ENCODE measurements at regions not wholly inside any gene's neighbourhood (a gene's known extent, or its start where the extent isn't known, plus 50 kb on each side); places are given as distances from the start of the nearest gene placed in this dataset.

DNA sequence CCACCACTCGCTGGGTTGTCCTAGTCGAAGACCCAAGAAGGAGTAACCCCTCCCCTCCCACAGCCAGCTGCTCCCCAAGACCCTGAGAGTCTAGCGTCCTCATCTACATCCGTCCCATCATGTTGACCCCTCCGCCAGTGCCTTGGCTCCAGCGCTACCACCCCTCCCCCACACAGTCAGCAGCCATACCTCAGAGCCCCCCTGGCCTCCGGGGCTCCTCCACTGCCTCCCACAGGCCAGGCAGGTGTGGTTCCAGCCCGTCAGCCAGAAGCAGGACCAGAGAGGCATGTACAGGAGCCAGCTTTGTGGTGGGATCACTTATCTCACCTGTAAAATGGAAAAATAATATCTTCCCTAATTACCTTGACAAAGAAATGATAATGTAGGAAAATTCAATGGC is 51.5 kb upstream of the PHF21B start:
- in situ Hi-C loops (cut with MboI; ENCODE audit: low sequenced_read_pairs) = no loop called here
- Histone ChIP-seq H3K4me3 (no peak overlapping the region), H3K9me3 (no peaks in the 10 kb centered on the region), H3K36me3 (replicated peaks) (no peaks in the 10 kb centered on the region), H3K27me3 (ENCODE audit: low read depth) (peaks cover 1% of the 10 kb centered on the region; the same call in 1 of the 2 replicates), H3K4me1 (no peaks in the 10 kb centered on the region)
- DNase-seq (ENCODE audit: low spot score in 2 of 2) = no peak

DNA sequence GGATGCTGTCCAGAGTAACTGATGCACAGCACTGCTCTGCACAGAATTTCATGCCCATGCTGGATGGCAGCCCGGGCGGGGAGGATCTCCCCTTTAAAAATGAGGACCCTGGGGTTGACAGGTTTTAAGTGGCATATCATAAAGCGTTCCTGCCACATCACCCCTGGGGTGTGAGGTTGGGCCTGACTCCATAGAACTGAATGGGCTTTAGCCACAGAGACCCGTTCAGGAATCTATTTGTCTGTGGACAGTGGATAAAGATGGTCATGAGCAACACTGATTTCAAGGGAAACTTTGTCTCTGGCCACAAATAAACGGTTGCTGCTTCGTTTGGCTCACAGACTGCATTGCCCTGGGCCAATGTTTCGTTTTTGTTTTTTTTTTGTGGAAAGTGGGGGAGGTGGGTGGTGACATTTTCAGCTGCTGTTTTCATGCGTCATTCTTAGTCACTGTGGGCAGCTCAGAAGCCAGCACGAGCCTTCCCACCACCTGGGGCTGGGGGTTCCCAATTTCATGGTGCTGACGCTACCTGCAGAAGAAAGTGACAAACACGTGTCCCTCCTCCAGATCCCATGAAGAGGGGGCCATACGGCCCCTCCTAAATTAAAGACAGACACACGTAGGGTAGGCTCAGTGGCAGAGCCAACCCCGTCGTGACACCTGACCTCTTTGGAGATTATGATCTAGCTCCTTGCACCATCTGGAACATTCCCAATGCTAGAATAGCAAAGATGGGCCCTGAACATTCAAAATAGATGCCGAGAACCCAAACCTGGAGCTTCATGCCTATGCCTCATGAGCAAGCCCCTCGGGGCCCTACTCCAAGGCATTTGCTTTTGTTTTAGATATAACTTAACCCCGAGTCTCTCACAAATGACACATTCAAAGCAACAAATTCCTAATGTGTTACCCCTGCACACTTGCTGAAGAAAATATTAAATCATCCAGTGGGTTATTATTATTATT is 54.8 kb upstream of the PHF21B start:
- Histone ChIP-seq H3K9me3 (no peaks in the 10 kb centered on the region), H3K4me1 (no peaks in the 10 kb centered on the region), H3K36me3 (replicated peaks) (no peaks in the 10 kb centered on the region), H3K27me3 (ENCODE audit: low read depth) (peaks cover 3% of the 10 kb centered on the region; the same call in 1 of the 2 replicates), H3K4me3 (no peak overlapping the region)
- DNase-seq (ENCODE audit: low spot score in 2 of 2) = no peak
- in situ Hi-C loops (cut with MboI; ENCODE audit: low sequenced_read_pairs) = no loop called here

DNA sequence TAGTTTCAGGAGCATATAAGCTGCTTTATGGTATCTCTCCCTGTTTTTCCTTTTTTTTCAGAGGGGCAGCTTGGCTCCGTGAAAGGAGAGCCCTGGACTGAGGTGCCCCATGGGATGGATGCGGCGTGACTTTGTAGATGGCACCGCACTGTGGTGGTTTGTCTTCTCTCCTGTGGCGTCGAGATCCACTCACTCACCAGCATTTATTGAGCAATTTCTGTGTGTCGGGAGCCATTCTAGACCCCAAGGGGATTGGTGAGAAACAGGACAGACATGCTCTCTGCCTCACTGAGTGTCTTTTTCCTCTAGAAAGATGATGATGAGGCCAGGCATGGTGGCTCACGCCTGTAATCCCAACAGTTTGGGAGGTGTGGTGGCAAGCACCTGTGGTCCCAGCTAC is 55.9 kb upstream of the PHF21B start:
- no peak for DNase-seq (ENCODE audit: low spot score in 2 of 2)
- Histone ChIP-seq H3K4me1 (no peaks in the 10 kb centered on the region), H3K27me3 (ENCODE audit: low read depth) (peaks cover 3% of the 10 kb centered on the region; the same call in 1 of the 2 replicates), H3K4me3 (no peak overlapping the region), H3K36me3 (replicated peaks) (no peaks in the 10 kb centered on the region), H3K9me3 (no peaks in the 10 kb centered on the region)
- in situ Hi-C loops (cut with MboI; ENCODE audit: low sequenced_read_pairs) = no loop called here

DNA sequence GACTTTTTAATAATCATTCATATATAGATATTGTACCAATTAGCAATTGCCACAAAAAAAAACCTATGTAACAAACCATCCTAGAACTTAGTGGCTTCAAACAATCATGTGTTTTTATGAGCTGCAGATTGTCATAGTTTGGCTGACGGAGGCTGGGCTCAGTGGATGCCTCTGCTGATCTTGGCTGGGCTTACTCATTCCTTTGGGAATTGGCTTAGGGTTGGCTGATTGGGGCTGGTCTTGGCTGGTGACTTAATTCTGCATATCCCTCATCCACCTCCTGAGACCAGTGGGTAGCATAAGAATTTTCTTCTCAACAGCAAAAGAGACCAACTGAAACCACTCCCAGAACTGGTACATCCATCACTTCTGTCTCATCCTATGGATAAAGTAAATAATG is 57.9 kb upstream of the PHF21B start:
- H3K36me3 ChIP-seq (replicated peaks) = no peaks in the 10 kb centered on the region
- no peaks in the 10 kb centered on the region for H3K9me3 ChIP-seq
- DNase-seq (ENCODE audit: low spot score in 2 of 2) = no peak
- H3K27me3 ChIP-seq (ENCODE audit: low read depth) = peaks cover 3% of the 10 kb centered on the region; the same call in 1 of the 2 replicates
- in situ Hi-C loops (cut with MboI; ENCODE audit: low sequenced_read_pairs) = no loop called here
- H3K4me3 ChIP-seq = no peak overlapping the region
- no peaks in the 10 kb centered on the region for H3K4me1 ChIP-seq

DNA sequence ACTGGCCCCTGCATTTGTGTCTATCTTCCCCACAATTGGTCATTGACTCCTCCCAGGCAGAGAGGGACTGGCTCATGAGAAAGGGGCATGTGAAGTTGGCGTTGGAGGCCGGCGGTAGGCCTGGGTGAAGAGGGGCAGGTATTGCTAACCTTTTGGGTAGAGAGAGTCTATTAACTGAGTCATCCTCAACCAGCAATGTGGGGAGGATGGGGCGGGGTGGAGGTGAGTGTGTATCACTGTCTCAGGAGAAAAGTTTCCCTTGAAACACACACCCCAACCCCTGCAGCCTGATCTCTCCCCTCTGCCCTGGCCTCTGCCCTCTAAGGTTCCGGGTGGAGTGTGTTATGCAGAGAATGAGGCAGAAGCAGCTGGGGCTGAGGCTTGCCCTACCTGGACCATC is 60.1 kb upstream of the PHF21B start:
- Histone ChIP-seq H3K4me1 (no peaks in the 10 kb centered on the region), H3K36me3 (replicated peaks) (no peaks in the 10 kb centered on the region), H3K27me3 (ENCODE audit: low read depth) (peaks cover 3% of the 10 kb centered on the region; the same call in 1 of the 2 replicates), H3K4me3 (no peak overlapping the region), H3K9me3 (no peaks in the 10 kb centered on the region)
- in situ Hi-C loops (cut with MboI; ENCODE audit: low sequenced_read_pairs) = no loop called here
- DNase-seq (ENCODE audit: low spot score in 2 of 2) = no peak

DNA sequence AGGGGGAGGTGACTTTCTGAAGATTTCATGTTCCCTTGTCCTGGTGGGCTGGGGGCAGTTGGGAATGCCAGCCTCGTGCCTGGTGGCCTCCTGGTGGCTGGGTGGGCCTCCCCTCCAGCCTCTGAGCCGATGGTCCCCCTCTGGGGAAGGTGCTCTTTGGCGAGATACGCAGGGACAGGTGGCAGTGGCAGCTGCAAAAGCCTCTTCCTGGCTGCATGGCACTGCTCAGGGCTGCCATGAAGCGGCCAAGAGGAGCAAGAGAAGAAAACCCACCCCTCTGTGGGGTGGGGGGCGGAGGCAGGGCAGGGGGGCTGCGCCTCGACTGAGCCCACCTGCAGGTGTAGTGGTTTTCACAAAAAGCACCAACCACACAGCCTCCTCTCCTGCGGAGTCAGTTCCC is 61.8 kb upstream of the PHF21B start:
- Histone ChIP-seq H3K27me3 (ENCODE audit: low read depth) (no peaks in the 10 kb centered on the region), H3K9me3 (no peaks in the 10 kb centered on the region), H3K4me3 (no peak overlapping the region), H3K4me1 (no peaks in the 10 kb centered on the region), H3K36me3 (replicated peaks) (no peaks in the 10 kb centered on the region)
- in situ Hi-C loops (cut with MboI; ENCODE audit: low sequenced_read_pairs) = no loop called here
- DNase-seq (ENCODE audit: low spot score in 2 of 2) = no peak

DNA sequence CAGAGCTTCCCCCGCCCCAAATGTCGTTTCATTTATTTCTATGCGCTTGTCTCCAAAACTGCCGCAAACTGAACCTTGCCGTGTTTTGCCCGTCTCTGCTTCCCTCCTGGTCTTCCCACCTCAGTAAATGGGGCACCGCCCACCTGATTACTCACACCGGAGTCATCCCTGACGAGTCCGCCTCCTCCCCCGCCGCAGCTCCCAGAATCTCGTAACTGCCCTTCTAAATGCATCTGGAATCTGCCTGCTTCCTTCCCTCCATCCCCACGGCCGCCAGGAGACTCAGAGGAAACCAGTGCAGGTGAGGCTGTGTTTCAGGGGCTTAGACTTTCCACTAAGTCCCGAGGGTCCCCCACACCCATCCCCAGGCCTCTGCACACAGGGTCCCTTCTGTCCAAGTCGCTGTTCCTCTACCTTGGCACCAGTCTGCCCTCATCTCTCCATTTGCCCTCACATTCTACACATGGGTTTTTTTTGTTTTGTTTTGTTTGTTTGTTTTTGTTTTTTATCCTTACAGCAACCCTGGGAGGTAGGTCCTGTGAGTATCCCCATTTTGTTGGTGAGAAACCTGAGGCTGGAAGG is 62.6 kb upstream of the PHF21B start:
- in situ Hi-C loops (cut with MboI; ENCODE audit: low sequenced_read_pairs) = no loop called here
- H3K4me3 ChIP-seq = no peak overlapping the region
- H3K4me1 ChIP-seq = no peaks in the 10 kb centered on the region
- H3K9me3 ChIP-seq = no peaks in the 10 kb centered on the region
- peak in 1 of 2 experiments; percentile 42 for DNase-seq (ENCODE audit: low spot score in 2 of 2)
- no peaks in the 10 kb centered on the region for H3K36me3 ChIP-seq (replicated peaks)
- H3K27me3 ChIP-seq (ENCODE audit: low read depth) = peaks cover 6% of the 10 kb centered on the region

DNA sequence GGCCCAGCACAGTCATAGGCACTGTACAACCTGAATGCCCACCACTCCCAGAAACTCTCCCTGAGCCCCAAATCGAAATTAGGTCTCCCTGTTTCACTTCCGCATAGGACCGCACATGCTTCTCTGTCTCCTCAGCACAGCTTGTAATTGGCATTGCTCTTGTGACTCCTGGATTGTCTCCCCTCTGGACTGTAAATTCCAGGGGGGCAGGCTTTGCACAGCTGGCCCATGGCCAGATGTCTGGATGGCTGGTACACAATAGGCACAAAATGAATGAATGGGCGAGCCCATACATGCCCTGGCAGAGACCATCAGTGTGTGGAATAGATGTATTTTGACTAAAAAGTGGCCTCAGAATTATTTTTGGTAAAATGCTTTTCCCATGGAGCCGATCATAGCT is 63.3 kb upstream of the PHF21B start:
- Histone ChIP-seq H3K36me3 (replicated peaks) (no peaks in the 10 kb centered on the region), H3K27me3 (ENCODE audit: low read depth) (peaks cover 13% of the 10 kb centered on the region), H3K9me3 (no peaks in the 10 kb centered on the region), H3K4me1 (no peaks in the 10 kb centered on the region), H3K4me3 (no peak overlapping the region)
- no peak for DNase-seq (ENCODE audit: low spot score in 2 of 2)
- in situ Hi-C loops (cut with MboI; ENCODE audit: low sequenced_read_pairs) = no loop called here

DNA sequence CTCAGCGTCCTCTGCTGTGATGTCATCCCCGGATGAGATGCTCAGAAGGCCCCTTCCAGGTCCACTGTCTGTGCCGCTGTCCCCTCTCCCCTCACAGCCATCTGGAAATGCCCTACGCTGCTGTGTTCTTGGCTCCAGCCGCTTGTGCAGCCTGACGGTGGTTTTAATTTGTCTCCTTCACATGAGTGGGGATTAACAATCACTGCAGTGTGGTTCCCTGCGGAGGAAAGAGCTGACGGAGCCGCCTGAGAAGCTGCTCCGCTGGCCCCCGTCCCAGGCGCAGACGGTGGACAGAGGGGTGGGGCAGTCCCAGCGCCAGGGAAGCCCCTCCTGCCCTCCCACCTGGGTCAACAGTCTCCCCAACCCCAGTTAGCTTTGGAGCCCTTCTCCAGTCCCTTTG is 67.5 kb upstream of the PHF21B start:
- Histone ChIP-seq H3K4me3 (no peak overlapping the region), H3K4me1 (no peaks in the 10 kb centered on the region), H3K27me3 (ENCODE audit: low read depth) (peaks cover 21% of the 10 kb centered on the region), H3K36me3 (replicated peaks) (no peaks in the 10 kb centered on the region), H3K9me3 (no peaks in the 10 kb centered on the region)
- in situ Hi-C loops (cut with MboI; ENCODE audit: low sequenced_read_pairs) = no loop called here
- DNase-seq (ENCODE audit: low spot score in 2 of 2) = no peak

DNA sequence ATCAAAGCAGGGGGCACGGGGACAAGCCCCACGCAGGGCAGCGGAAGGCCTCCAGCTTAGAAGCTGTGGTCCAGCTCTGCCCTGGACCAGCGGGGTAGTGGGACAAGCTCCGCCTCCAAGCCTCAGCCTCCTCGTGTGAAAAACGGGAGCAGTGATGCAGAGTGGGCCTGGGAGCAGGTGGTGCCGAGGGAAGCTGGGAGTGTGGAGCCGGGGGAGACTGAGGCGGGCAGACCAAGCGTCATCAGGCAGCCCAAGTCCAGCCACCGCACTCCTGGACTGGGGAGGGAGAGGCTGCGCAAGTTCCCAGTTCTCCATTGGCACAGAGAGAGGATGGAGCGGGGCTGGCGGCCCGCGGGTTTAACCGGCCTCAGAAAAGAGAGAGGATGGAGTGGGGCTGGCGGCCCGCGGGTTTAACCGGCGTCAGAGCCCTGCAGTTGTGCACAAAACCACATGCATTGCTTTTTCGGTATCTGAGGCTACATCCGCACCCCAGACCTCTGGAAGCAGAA is 68.1 kb upstream of the PHF21B start:
- Histone ChIP-seq H3K36me3 (replicated peaks) (no peaks in the 10 kb centered on the region), H3K27me3 (ENCODE audit: low read depth) (peaks cover 21% of the 10 kb centered on the region), H3K4me1 (no peaks in the 10 kb centered on the region), H3K4me3 (no peak overlapping the region), H3K9me3 (no peaks in the 10 kb centered on the region)
- no peak for DNase-seq (ENCODE audit: low spot score in 2 of 2)
- in situ Hi-C loops (cut with MboI; ENCODE audit: low sequenced_read_pairs) = no loop called here

DNA sequence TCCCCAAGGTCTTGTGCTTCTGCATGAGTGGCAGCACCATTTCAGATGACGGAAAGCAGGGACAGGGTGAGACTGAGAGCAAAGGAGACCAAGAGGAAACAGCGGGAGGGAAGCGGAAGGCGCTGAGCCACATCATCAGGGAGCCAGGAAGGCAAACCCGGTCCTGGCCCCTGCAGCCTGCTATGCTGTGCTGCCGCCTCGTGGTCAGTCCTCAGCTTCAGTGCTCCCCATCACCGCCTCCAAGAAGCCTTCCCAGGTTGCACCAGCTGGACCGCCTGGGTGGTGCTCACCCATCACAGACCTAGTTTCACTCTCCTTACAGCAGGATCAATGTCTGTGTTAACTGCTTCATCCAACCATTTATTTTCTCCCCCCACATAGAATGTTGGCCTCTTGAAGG is 73.0 kb upstream of the PHF21B start:
- no peaks in the 10 kb centered on the region for H3K9me3 ChIP-seq
- peaks cover 10% of the 10 kb centered on the region for H3K27me3 ChIP-seq (ENCODE audit: low read depth)
- DNase-seq (ENCODE audit: low spot score in 2 of 2) = peak in 1 of 2 experiments; percentile 22
- no peaks in the 10 kb centered on the region for H3K4me1 ChIP-seq
- in situ Hi-C loops (cut with MboI; ENCODE audit: low sequenced_read_pairs) = no loop called here
- H3K36me3 ChIP-seq (replicated peaks) = no peaks in the 10 kb centered on the region
- H3K4me3 ChIP-seq = no peak overlapping the region

DNA sequence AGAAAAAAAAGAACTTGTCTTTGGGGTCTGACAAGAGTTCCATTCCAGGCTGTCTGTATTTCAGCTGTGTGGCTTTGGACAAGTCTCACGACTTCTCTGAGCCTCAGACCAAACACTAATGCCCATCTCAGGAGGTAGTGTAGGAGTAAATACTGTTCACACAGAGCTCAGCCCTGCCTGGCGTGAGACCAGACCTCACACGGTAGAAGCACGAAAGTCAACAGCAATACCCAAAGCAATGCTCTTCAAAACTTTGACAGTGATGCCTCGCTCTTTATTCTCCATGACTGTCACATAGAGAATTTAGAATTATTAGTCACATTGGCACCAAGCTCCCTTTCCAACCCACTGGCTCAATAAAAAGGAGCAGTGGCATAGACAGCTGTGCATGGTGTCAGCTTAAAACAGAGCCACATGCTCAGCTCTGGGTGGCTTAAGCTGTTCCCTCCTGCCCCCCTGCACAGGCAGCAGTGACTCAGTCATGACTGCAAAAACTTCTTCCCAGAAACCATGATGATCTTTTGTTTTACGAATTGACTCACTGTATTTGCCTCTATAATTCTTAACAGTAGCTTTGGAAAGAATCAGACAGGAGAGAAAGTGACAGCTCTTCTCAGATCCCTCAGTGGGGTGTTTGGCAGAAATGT is 74.0 kb upstream of the PHF21B start:
- Histone ChIP-seq H3K27me3 (ENCODE audit: low read depth) (peaks cover under 1% of the 10 kb centered on the region; the same call in 1 of the 2 replicates), H3K4me3 (no peak overlapping the region), H3K36me3 (replicated peaks) (no peaks in the 10 kb centered on the region), H3K4me1 (no peaks in the 10 kb centered on the region), H3K9me3 (no peaks in the 10 kb centered on the region)
- in situ Hi-C loops (cut with MboI; ENCODE audit: low sequenced_read_pairs) = no loop called here
- no peak for DNase-seq (ENCODE audit: low spot score in 2 of 2)

DNA sequence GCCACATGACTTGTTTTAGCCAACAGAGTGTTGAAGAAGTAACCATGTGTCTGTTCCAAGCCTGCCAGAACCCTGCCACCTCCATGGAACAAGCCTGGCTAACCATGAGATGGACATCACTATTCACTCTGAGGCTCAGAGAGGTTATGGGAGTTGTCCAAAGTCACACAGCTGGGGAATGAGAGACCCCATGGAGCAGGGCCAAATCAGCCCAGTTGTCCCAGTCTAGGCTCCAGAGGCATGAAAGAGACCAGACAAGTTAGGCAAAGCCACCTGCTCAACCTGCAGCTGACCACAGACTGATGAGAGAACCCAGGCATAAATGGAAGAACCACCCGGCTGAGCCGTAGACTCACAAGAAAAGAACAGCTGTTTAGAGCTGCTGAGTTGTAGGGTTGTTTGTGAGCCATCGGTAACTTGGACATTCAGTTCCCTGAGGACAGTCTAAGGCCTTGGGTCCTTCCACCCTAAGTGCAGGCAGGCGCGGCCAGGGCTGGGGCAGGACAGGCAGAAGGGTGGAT is 74.7 kb upstream of the PHF21B start:
- in situ Hi-C loops (cut with MboI; ENCODE audit: low sequenced_read_pairs) = no loop called here
- H3K4me3 ChIP-seq = no peak overlapping the region
- no peaks in the 10 kb centered on the region for H3K4me1 ChIP-seq
- H3K36me3 ChIP-seq (replicated peaks) = no peaks in the 10 kb centered on the region
- no peak for DNase-seq (ENCODE audit: low spot score in 2 of 2)
- H3K27me3 ChIP-seq (ENCODE audit: low read depth) = no peaks in the 10 kb centered on the region
- H3K9me3 ChIP-seq = no peaks in the 10 kb centered on the region
